ENCODE measurements at regions not wholly inside any gene's neighbourhood (a gene's known extent, or its start where the extent isn't known, plus 50 kb on each side); places are given as distances from the start of the nearest gene placed in this dataset.

DNA sequence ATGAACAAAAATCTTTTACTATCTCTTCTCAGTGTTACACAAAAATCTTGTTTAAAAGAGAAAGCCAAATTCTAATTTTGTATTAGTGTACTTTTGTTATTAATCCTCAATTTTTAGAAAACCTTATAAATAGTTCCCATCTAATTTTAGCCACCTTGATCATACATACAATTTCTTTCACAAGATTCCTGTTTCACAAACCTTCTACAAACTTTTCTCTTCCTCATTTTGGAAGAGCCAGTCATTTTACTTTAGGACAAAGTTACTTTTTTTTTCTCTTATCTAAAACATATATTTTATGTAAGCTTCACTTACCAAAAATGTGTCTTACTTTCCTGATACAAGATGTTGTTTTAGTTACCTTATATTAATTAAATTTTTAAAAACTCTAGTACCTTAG is 161.3 kb downstream of the YIPF5 start:
- Histone ChIP-seq H3K27ac (no peak overlapping the region), H3K9me3 (ENCODE audit: low read depth, low read length) (no peaks in the 10 kb centered on the region), H3K36me3 (ENCODE audit: insufficient read depth, low read length) (no peaks in the 10 kb centered on the region), H3K4me3 (no peak overlapping the region), H3K9ac (ENCODE audit: insufficient read length) (no peak overlapping the region)
- TF ChIP-seq POLR2AphosphoS5 (IDR thresholded peaks at IDR 0.05; ENCODE audit: borderline replicate concordance, low read depth, low read length), result no peak
- no peak for TF ChIP-seq EZH2 (IDR thresholded peaks at IDR 0.05)
- no peak for TF ChIP-seq FOXP2 (optimal IDR thresholded peaks at IDR 0.05; ENCODE audit: control extremely low read depth, extremely low read length, insufficient read depth)
- DNase-seq (ENCODE audit: low read depth, low spot score), result no peak

DNA sequence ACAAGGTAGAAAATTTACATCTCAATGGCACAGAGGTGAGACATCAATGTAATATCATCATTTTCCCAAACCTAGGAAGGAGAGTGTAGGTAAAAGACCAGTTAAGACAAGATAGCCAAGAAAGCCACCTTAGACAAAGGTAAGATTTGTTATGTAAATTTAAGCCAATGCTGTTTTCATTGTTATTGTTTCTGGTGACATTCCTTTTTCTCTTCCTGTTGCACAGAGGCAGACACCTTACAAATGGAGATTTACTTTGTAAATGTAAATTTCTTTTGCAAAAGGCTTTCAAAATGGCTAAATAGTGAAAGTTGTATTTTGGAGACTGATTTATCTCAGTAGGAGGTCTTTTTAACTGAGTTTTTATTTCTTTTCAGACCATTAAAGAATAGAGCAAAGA is 159.1 kb downstream of the YIPF5 start:
- H3K4me3 ChIP-seq, result no peak overlapping the region
- no peaks in the 10 kb centered on the region for H3K36me3 ChIP-seq (ENCODE audit: insufficient read depth, low read length)
- TF ChIP-seq EZH2 (IDR thresholded peaks at IDR 0.05) (no peak), POLR2AphosphoS5 (IDR thresholded peaks at IDR 0.05; ENCODE audit: borderline replicate concordance, low read depth, low read length) (no peak), FOXP2 (optimal IDR thresholded peaks at IDR 0.05; ENCODE audit: control extremely low read depth, extremely low read length, insufficient read depth) (no peak)
- no peaks in the 10 kb centered on the region for H3K9me3 ChIP-seq (ENCODE audit: low read depth, low read length)
- no peak overlapping the region for H3K27ac ChIP-seq
- H3K9ac ChIP-seq (ENCODE audit: insufficient read length), result no peak overlapping the region
- DNase-seq (ENCODE audit: low read depth, low spot score), result no peak

GRCh38 chr5:144013816-144014215 is 156.6 kb downstream of the YIPF5 start:
- H3K4me3 ChIP-seq, result no peak overlapping the region
- TF ChIP-seq FOXP2 (optimal IDR thresholded peaks at IDR 0.05; ENCODE audit: control extremely low read depth, extremely low read length, insufficient read depth) (no peak), POLR2AphosphoS5 (IDR thresholded peaks at IDR 0.05; ENCODE audit: borderline replicate concordance, low read depth, low read length) (no peak), EZH2 (IDR thresholded peaks at IDR 0.05) (no peak)
- no peak overlapping the region for H3K27ac ChIP-seq
- no peak overlapping the region for H3K9ac ChIP-seq (ENCODE audit: insufficient read length)
- DNase-seq (ENCODE audit: low read depth, low spot score), result no peak
- no peaks in the 10 kb centered on the region for H3K9me3 ChIP-seq (ENCODE audit: low read depth, low read length)
- H3K36me3 ChIP-seq (ENCODE audit: insufficient read depth, low read length), result no peaks in the 10 kb centered on the region

- Histone ChIP-seq H3K36me3 (ENCODE audit: insufficient read depth, low read length) (no peaks in the 10 kb centered on the region), H3K27ac (no peak overlapping the region), H3K9me3 (ENCODE audit: low read depth, low read length) (no peaks in the 10 kb centered on the region), H3K4me3 (no peak overlapping the region), H3K9ac (ENCODE audit: insufficient read length) (no peak overlapping the region)
- no peak for TF ChIP-seq POLR2AphosphoS5 (IDR thresholded peaks at IDR 0.05; ENCODE audit: borderline replicate concordance, low read depth, low read length)
- no peak for TF ChIP-seq EZH2 (IDR thresholded peaks at IDR 0.05)
- no peak for TF ChIP-seq FOXP2 (optimal IDR thresholded peaks at IDR 0.05; ENCODE audit: control extremely low read depth, extremely low read length, insufficient read depth)
- DNase-seq (ENCODE audit: low read depth, low spot score), result no peak
Observed at GRCh38 chr5:144015961-144016360, 154.5 kb downstream of the YIPF5 start.

DNA sequence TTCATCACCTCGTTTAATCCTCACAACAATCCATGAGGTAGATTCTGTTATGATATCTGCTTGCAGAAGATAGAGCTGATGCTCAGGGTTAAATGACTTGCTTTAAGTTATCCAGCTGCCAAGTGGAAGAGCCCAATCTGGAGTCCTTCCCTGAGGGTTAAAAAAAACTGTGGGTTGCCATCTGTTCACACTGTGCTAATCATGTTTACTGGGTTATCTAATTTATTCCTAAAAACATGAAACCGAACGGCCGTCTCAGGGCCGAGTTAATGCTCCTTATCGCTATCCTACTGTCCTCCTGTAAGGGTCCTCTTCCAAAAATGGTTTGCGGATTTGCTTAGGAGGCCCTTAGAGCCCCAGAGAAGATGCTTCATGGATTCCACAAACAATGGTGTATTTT is 153.3 kb downstream of the YIPF5 start:
- no peak for DNase-seq (ENCODE audit: low read depth, low spot score)
- Histone ChIP-seq H3K9me3 (ENCODE audit: low read depth, low read length) (no peaks in the 10 kb centered on the region), H3K36me3 (ENCODE audit: insufficient read depth, low read length) (no peaks in the 10 kb centered on the region), H3K4me3 (no peak overlapping the region), H3K9ac (ENCODE audit: insufficient read length) (no peak overlapping the region), H3K27ac (no peak overlapping the region)
- no peak for TF ChIP-seq EZH2 (IDR thresholded peaks at IDR 0.05)
- no peak for TF ChIP-seq POLR2AphosphoS5 (IDR thresholded peaks at IDR 0.05; ENCODE audit: borderline replicate concordance, low read depth, low read length)
- TF ChIP-seq FOXP2 (optimal IDR thresholded peaks at IDR 0.05; ENCODE audit: control extremely low read depth, extremely low read length, insufficient read depth), result no peak

GRCh38 chr5:144017631-144018030 is 152.8 kb downstream of the YIPF5 start:
- Histone ChIP-seq H3K36me3 (ENCODE audit: insufficient read depth, low read length) (no peaks in the 10 kb centered on the region), H3K9me3 (ENCODE audit: low read depth, low read length) (no peaks in the 10 kb centered on the region), H3K9ac (ENCODE audit: insufficient read length) (no peak overlapping the region), H3K27ac (no peak overlapping the region), H3K4me3 (no peak overlapping the region)
- no peak for DNase-seq (ENCODE audit: low read depth, low spot score)
- no peak for TF ChIP-seq POLR2AphosphoS5 (IDR thresholded peaks at IDR 0.05; ENCODE audit: borderline replicate concordance, low read depth, low read length)
- no peak for TF ChIP-seq EZH2 (IDR thresholded peaks at IDR 0.05)
- no peak for TF ChIP-seq FOXP2 (optimal IDR thresholded peaks at IDR 0.05; ENCODE audit: control extremely low read depth, extremely low read length, insufficient read depth)

DNA sequence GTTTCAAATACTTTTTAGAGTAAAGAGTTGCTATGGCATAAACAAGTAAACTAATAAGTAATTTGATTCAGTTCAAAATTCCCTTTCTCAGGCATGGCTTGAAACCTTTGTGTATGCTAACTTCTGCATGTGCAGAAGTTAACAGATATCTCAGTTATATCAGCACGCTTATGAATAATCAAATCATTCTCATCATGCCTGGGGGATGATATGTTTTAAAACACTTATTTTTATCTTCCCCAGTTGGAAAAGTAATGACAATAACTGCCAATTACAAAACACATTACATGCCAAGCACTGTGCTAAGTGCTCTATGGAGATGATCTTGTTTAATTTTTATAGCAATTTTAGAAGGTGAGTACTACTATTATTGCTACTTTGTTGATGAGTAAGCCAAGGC is 146.4 kb downstream of the YIPF5 start:
- Histone ChIP-seq H3K9ac (ENCODE audit: insufficient read length) (no peak overlapping the region), H3K36me3 (ENCODE audit: insufficient read depth, low read length) (no peaks in the 10 kb centered on the region), H3K4me3 (no peak overlapping the region), H3K27ac (no peak overlapping the region), H3K9me3 (ENCODE audit: low read depth, low read length) (no peaks in the 10 kb centered on the region)
- DNase-seq (ENCODE audit: low read depth, low spot score), result no peak
- TF ChIP-seq FOXP2 (optimal IDR thresholded peaks at IDR 0.05; ENCODE audit: control extremely low read depth, extremely low read length, insufficient read depth) (no peak), EZH2 (IDR thresholded peaks at IDR 0.05) (no peak), POLR2AphosphoS5 (IDR thresholded peaks at IDR 0.05; ENCODE audit: borderline replicate concordance, low read depth, low read length) (no peak)

DNA sequence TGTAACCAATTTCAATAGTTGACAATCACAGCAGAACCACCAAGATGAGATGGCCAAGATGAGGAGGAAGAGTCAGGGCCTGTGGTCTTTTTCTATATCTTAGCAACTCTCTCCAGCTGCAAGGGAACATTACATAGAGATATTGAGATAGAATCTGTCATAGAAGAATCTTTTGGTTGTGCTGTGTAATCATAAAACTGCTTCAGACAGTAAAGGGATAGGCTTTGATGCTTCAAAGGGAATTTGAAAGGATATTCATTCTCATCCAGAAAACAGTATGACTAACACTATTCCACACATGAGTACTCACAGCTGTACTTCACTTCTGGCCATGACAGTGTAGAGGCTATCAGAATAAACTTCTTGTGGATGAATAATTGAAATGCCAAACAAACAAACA is 145.9 kb downstream of the YIPF5 start:
- no peak for DNase-seq (ENCODE audit: low read depth, low spot score)
- Histone ChIP-seq H3K27ac (no peak overlapping the region), H3K9ac (ENCODE audit: insufficient read length) (no peak overlapping the region), H3K4me3 (no peak overlapping the region), H3K9me3 (ENCODE audit: low read depth, low read length) (no peaks in the 10 kb centered on the region), H3K36me3 (ENCODE audit: insufficient read depth, low read length) (no peaks in the 10 kb centered on the region)
- no peak for TF ChIP-seq EZH2 (IDR thresholded peaks at IDR 0.05)
- no peak for TF ChIP-seq FOXP2 (optimal IDR thresholded peaks at IDR 0.05; ENCODE audit: control extremely low read depth, extremely low read length, insufficient read depth)
- no peak for TF ChIP-seq POLR2AphosphoS5 (IDR thresholded peaks at IDR 0.05; ENCODE audit: borderline replicate concordance, low read depth, low read length)

DNA sequence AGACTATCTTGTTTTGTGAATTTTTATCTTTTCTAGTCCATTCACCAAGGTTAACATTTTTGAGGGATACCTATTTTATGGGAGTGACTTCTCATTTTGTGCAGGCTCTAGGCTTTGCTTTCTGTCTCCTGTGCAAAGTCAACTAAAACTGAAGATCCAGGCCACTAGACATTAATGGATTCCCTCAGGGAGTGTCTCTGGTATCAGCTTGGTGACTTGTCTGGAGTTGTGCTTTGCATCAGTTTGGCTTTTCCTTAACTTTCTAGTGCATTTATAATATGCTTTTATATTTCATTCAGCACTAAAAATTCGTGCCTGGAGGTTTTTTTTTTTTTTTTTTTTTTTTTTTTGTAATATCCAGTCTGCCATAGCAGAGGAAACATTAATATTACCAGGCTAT is 144.2 kb downstream of the YIPF5 start:
- H3K4me3 ChIP-seq, result no peak overlapping the region
- no peaks in the 10 kb centered on the region for H3K36me3 ChIP-seq (ENCODE audit: insufficient read depth, low read length)
- DNase-seq (ENCODE audit: low read depth, low spot score), result no peak
- no peaks in the 10 kb centered on the region for H3K9me3 ChIP-seq (ENCODE audit: low read depth, low read length)
- no peak for TF ChIP-seq POLR2AphosphoS5 (IDR thresholded peaks at IDR 0.05; ENCODE audit: borderline replicate concordance, low read depth, low read length)
- no peak for TF ChIP-seq FOXP2 (optimal IDR thresholded peaks at IDR 0.05; ENCODE audit: control extremely low read depth, extremely low read length, insufficient read depth)
- no peak for TF ChIP-seq EZH2 (IDR thresholded peaks at IDR 0.05)
- H3K9ac ChIP-seq (ENCODE audit: insufficient read length), result no peak overlapping the region
- no peak overlapping the region for H3K27ac ChIP-seq
